PC-3 (cell line): ENCODE measurements at regions not wholly inside any gene's neighbourhood (a gene's known extent, or its start where the extent isn't known, plus 50 kb on each side); places are given as distances from the start of the nearest gene placed in this dataset.

Experiments used
- EZH2 ChIP-seq: fragments of 300-600 bp; sonication (generic); IDR thresholded peaks from one replicate; pipeline ENCODE4 v1.6.1; 2017; ENCODE audit warnings: antibody characterized with exemption, mild to moderate bottlenecking, low read length; ENCODE audit not compliant: unreplicated experiment
- EZH2phosphoT487 ChIP-seq: fragments of 300-600 bp; sonication (generic); IDR thresholded peaks from 2 replicates; pipeline ENCODE4 v1.6.1; 2018; ENCODE audit warnings: mild to moderate bottlenecking, antibody characterized with exemption, low read length, borderline replicate concordance

DNA sequence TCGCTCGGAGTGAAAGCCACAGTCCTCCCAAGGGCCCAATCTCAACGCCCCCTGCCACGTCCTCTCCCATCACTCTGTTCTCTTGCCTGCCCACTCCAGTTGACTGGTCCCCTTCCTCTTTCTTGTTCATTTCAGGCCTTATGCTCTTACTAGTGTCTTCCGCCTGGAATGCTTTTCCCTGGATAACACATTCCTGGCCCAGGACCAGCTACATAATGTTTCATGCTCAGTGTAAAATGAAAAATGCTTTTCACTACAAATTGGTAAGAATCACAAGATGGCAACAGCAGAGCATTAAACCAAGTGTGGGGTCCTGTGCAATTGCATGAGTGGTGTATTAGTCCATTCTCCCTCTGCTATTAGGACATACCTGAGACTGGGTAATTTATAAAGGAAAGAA, 417.2 kb upstream of the KLHL29 start:
- TF ChIP-seq EZH2phosphoT487 = no peak
- TF ChIP-seq EZH2 = no peak
